Cardiac fibroblast (primary cell): ENCODE measurements at regions not wholly inside any gene's neighbourhood (a gene's known extent, or its start where the extent isn't known, plus 50 kb on each side); places are given as distances from the start of the nearest gene placed in this dataset.
A peak's percentile ranks its signal among the peaks of the same experiment; 100 is the strongest.

Experiments used
- DNase-seq, 2 donors: peaks; one replicate each; pipeline versions ENCODE4 v3.0.0 to v3.0.0-alpha.2; 2010; ENCODE audit warnings: low read depth in 2 of 2
- H3K4me3 ChIP-seq, 2 donors: replicated peaks in 1 of 2; 1 replicate in 1 of 2; 2 replicates in 1 of 2; pipeline ENCODE4 v1.5.1; 2011; ENCODE audit warnings: low read depth in 2 of 2, low read length in 2 of 2, mild to moderate bottlenecking in 2 of 2, moderate library complexity in 1 of 2
- CTCF ChIP-seq: IDR thresholded peaks from one replicate; pipeline ENCODE4 v1.5.1; 2011; ENCODE audit warnings: low read depth, mild to moderate bottlenecking, low read length, inconsistent platforms

GRCh38 chr12:111181143-111181726 lies 187.7 kb downstream of the PHETA1 start:
- no peak for TF ChIP-seq CTCF
- no peak overlapping the region for H3K4me3 ChIP-seq
- DNase-seq: peak; percentile 18 to 60

GRCh38 chr12:111180426-111181142 lies 188.3 kb downstream of the PHETA1 start:
- DNase-seq: no peak
- no peak for TF ChIP-seq CTCF
- no peak overlapping the region for H3K4me3 ChIP-seq

GRCh38 chr12:111178181-111179081 lies 190.5 kb downstream of the PHETA1 start:
- TF ChIP-seq CTCF: no peak
- peak in 1 of 2 donors; percentile 36 for DNase-seq
- no peak overlapping the region for H3K4me3 ChIP-seq

- no peak for DNase-seq
- no peak overlapping the region for H3K4me3 ChIP-seq
- TF ChIP-seq CTCF: no peak
Observed at GRCh38 chr12:111175396-111176094, 193.3 kb downstream of the PHETA1 start.

GRCh38 chr12:111174961-111175345 lies 193.9 kb downstream of the PHETA1 start:
- no peak overlapping the region for H3K4me3 ChIP-seq
- no peak for DNase-seq
- TF ChIP-seq CTCF: no peak

GRCh38 chr12:111174251-111174960 lies 194.5 kb downstream of the PHETA1 start:
- peak; percentile 17 for TF ChIP-seq CTCF
- no peak overlapping the region for H3K4me3 ChIP-seq
- DNase-seq: peak in 1 of 2 donors; percentile 2
